Vagina (tissue), 2 donors: ENCODE measurements at regions not wholly inside any gene's neighbourhood (a gene's known extent, or its start where the extent isn't known, plus 50 kb on each side); places are given as distances from the start of the nearest gene placed in this dataset.
"Not testable (repeated sequence)": the region's sequence is repeated elsewhere in the genome, so short reads cannot be mapped to it uniquely, and the experiment has no call there.

Experiments used
- POLR2A ChIP-seq, 2 donors: fragments of 450-650 bp; IDR thresholded peaks; one replicate each; pipeline ENCODE4 v1.6.1; 2017; ENCODE audit warnings: antibody characterized with exemption in 2 of 2, mild to moderate bottlenecking in 2 of 2, moderate library complexity in 2 of 2
- TF ChIP-seq, protein P1 (sequence below), 3 experiments: fragments of 450-650 bp in 2 of 3; fragments of 200-600 bp in 1 of 3; sonication (generic) in 1 of 3; IDR thresholded peaks; one replicate each; pipeline ENCODE4 v1.5.1; 2017 to 2019; ENCODE audit warnings: antibody characterized with exemption in 3 of 3, mild to moderate bottlenecking in 2 of 3, moderate library complexity in 2 of 3

DNA sequence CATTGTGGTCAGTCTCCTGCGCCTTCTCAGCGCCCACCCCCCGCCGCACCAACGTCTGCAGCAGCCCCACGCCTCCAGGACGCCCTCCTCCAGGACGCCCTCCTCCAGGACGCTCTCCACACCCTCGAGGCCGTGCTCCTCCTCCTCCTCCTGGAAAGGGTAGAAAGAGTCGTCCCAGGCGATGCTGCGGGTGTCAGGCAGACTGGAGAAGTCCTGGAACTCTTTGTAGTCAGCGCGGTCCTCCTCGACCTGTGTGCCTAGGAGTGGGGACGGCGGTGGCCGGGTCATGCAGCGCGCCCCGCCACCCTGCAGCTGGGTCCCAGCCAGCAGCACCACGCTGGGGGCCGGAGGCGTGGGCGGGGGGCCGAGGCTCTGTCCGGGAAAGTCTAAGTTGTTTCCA is 58.7 kb upstream of the OR4C13 start:
- not testable (repeated sequence) for TF ChIP-seq POLR2A (IDR thresholded peaks at IDR 0.05)
- TF ChIP-seq, protein P1, sequence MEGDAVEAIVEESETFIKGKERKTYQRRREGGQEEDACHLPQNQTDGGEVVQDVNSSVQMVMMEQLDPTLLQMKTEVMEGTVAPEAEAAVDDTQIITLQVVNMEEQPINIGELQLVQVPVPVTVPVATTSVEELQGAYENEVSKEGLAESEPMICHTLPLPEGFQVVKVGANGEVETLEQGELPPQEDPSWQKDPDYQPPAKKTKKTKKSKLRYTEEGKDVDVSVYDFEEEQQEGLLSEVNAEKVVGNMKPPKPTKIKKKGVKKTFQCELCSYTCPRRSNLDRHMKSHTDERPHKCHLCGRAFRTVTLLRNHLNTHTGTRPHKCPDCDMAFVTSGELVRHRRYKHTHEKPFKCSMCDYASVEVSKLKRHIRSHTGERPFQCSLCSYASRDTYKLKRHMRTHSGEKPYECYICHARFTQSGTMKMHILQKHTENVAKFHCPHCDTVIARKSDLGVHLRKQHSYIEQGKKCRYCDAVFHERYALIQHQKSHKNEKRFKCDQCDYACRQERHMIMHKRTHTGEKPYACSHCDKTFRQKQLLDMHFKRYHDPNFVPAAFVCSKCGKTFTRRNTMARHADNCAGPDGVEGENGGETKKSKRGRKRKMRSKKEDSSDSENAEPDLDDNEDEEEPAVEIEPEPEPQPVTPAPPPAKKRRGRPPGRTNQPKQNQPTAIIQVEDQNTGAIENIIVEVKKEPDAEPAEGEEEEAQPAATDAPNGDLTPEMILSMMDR (IDR thresholded peaks at IDR 0.05): not testable (repeated sequence)
